Left lung (tissue), 4 donors: ENCODE measurements at regions not wholly inside any gene's neighbourhood (a gene's known extent, or its start where the extent isn't known, plus 50 kb on each side); places are given as distances from the start of the nearest gene placed in this dataset.

ENCODE experiments used
- ATAC-seq: fragments of 200-7000 bp; cut with Tn5 transposase; one replicate; pipeline ENCODE4 v1.9.1; 2020; ENCODE audit warnings: moderate library complexity
- DNase-seq, 4 donors: peaks; one replicate each; pipeline ENCODE4 v3.0.0-alpha.2; 2013 to 2020
- H3K27ac ChIP-seq, 2 donors: fragments of 200-600 bp; sonication (generic) in 1 of 2; one replicate each; pipeline versions ENCODE4 v1.5.0 to v1.8.0; 2020 to 2021
- H3K27me3 ChIP-seq, 2 donors: fragments of 200-600 bp; sonication (generic) in 1 of 2; one replicate each; pipeline versions ENCODE4 v1.5.0 to v1.8.0; 2020 to 2021
- H3K36me3 ChIP-seq, 2 donors: fragments of 200-600 bp; sonication (generic) in 1 of 2; one replicate each; pipeline versions ENCODE4 v1.5.0 to v1.8.0; 2020 to 2021
- H3K4me1 ChIP-seq, 2 donors: fragments of 200-600 bp; one replicate each; pipeline ENCODE4 v1.8.0; 2021
- H3K4me3 ChIP-seq, 2 donors: fragments of 200-600 bp; sonication (generic) in 1 of 2; one replicate each; pipeline versions ENCODE4 v1.5.0 to v1.8.0; 2020 to 2021; ENCODE audit warnings: mild to moderate bottlenecking in 1 of 2
- H3K9me3 ChIP-seq, 2 donors: fragments of 200-600 bp; sonication (generic) in 1 of 2; one replicate each; pipeline versions ENCODE4 v1.5.0 to v1.8.0; 2020 to 2021
- CTCF ChIP-seq, 2 donors: fragments of 200-600 bp; sonication (generic) in 1 of 2; IDR thresholded peaks; one replicate each; pipeline versions ENCODE4 v1.5.0 to v1.8.0; 2021; ENCODE audit warnings: antibody characterized with exemption in 2 of 2
- intact Hi-C, 2 donors: fragments of 100-400 bp; cut with DNase I; formaldehyde crosslinking; loops; one replicate each; pipeline versions ENCODE4 v1.11.2 to v1.14.2; 2022
- donor health status: DM: no; HTN: yes; CAD: no.
- donor health status: DM: no; HTN: no; CAD: no.

DNA sequence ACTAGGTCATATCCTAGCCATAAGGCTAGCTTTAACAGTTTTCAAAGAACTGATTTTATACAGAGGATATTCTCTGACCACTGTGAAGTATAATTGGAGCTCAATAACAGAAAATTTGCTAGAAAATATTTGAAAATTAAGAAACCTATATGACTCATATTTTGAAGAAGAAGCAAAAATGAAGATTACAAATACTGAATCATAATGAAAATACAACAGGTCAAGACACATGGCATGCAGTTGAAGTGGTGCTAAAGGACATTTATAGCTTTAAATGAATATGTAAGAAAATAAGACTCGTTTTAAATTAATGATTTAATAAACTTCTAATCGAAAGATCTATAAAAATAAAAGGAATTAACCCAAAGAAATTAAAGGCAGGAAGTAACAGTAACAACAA lies 1234.6 kb downstream of the SLC16A7 start:
- no peak for TF ChIP-seq CTCF (IDR thresholded peaks at IDR 0.05)
- DNase-seq (no peak), ATAC-seq (no peak)
- no peaks in the 10 kb centered on the region for H3K4me1 ChIP-seq
- no peaks in the 10 kb centered on the region for H3K27me3 ChIP-seq
- intact Hi-C loops, result no loop called here
- no peak overlapping the region for H3K4me3 ChIP-seq
- no peaks in the 10 kb centered on the region for H3K9me3 ChIP-seq
- H3K36me3 ChIP-seq, result no peaks in the 10 kb centered on the region
- H3K27ac ChIP-seq, result no peak overlapping the region

DNA sequence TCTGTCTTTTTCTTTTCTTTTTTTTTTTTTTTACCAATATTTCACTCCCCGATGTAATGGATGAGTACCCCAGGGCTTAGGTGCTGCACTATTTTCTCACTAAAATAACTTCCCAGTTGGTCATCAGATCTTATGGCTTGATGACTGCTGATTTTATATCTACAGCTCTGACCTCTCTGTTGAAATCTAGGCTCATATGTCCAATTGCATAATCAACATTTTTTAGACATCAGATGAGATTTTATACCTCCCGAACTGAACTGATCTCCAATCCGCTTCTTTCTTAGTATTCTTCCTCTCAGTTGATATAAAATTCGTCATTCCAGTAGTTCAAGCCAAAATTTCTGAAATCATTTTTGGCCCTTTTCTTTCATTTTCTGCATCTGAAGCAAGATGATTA lies 1236.5 kb downstream of the SLC16A7 start:
- no peak for ATAC-seq
- no peak for TF ChIP-seq CTCF (IDR thresholded peaks at IDR 0.05)
- H3K9me3 ChIP-seq, result no peaks in the 10 kb centered on the region
- no peak overlapping the region for H3K4me3 ChIP-seq
- no peaks in the 10 kb centered on the region for H3K36me3 ChIP-seq
- H3K27me3 ChIP-seq, result no peaks in the 10 kb centered on the region
- intact Hi-C loops, result no loop called here
- H3K27ac ChIP-seq, result no peak overlapping the region
- no peaks in the 10 kb centered on the region for H3K4me1 ChIP-seq
- no peak for DNase-seq

GRCh38 chr12:60834372-60834771 lies 1238.5 kb downstream of the SLC16A7 start:
- no peak for TF ChIP-seq CTCF (IDR thresholded peaks at IDR 0.05)
- H3K27ac ChIP-seq, result no peak overlapping the region

DNA sequence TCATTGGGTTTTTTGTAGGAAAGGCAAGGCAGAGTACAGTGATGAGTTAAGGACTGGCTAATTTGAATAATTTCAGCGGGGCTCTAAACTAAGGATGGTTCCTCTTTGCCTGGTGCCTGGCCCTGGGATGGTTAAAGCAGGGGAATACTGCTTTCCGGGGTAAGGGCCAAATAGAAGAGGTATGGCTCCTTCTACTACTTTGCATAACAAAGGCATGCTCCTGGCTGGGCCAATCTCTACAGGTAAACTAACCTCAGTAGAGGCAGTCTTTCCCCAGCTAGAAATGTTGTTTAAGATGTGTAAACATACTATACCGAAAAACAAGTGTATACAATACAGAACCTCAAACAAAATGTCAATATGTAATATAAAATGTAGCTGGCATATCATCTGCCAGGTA lies 1239.0 kb downstream of the SLC16A7 start:
- ATAC-seq, result no peak
- no peaks in the 10 kb centered on the region for H3K27me3 ChIP-seq
- H3K27ac ChIP-seq, result no peak overlapping the region
- H3K36me3 ChIP-seq, result no peaks in the 10 kb centered on the region
- no peak for DNase-seq
- intact Hi-C loops, result no loop called here
- H3K4me1 ChIP-seq, result no peaks in the 10 kb centered on the region
- TF ChIP-seq CTCF (IDR thresholded peaks at IDR 0.05), result no peak
- H3K4me3 ChIP-seq, result no peak overlapping the region
- H3K9me3 ChIP-seq, result no peaks in the 10 kb centered on the region

More at GRCh38 chr12:60834372-60834771, 1238.5 kb downstream of the SLC16A7 start:
- no peaks in the 10 kb centered on the region for H3K4me1 ChIP-seq
- no peaks in the 10 kb centered on the region for H3K27me3 ChIP-seq
- no peaks in the 10 kb centered on the region for H3K36me3 ChIP-seq
- ATAC-seq (no peak), DNase-seq (no peak)
- no peak overlapping the region for H3K4me3 ChIP-seq
- H3K9me3 ChIP-seq, result no peaks in the 10 kb centered on the region
- intact Hi-C loops, result no loop called here

- Histone ChIP-seq H3K27me3 (no peaks in the 10 kb centered on the region), H3K4me3 (no peak overlapping the region), H3K36me3 (no peaks in the 10 kb centered on the region), H3K4me1 (no peaks in the 10 kb centered on the region), H3K9me3 (no peaks in the 10 kb centered on the region), H3K27ac (no peak overlapping the region)
- DNase-seq, result no peak
- ATAC-seq, result no peak
- no peak for TF ChIP-seq CTCF (IDR thresholded peaks at IDR 0.05)
- intact Hi-C loops, result no loop called here
Observed at GRCh38 chr12:60836651-60837050, 1240.8 kb downstream of the SLC16A7 start.
